ENCODE measurements at regions not wholly inside any gene's neighbourhood (a gene's known extent, or its start where the extent isn't known, plus 50 kb on each side); places are given as distances from the start of the nearest gene placed in this dataset.

- no peak for DNase-seq (ENCODE audit: low spot score)
- TF ChIP-seq, protein P1, sequence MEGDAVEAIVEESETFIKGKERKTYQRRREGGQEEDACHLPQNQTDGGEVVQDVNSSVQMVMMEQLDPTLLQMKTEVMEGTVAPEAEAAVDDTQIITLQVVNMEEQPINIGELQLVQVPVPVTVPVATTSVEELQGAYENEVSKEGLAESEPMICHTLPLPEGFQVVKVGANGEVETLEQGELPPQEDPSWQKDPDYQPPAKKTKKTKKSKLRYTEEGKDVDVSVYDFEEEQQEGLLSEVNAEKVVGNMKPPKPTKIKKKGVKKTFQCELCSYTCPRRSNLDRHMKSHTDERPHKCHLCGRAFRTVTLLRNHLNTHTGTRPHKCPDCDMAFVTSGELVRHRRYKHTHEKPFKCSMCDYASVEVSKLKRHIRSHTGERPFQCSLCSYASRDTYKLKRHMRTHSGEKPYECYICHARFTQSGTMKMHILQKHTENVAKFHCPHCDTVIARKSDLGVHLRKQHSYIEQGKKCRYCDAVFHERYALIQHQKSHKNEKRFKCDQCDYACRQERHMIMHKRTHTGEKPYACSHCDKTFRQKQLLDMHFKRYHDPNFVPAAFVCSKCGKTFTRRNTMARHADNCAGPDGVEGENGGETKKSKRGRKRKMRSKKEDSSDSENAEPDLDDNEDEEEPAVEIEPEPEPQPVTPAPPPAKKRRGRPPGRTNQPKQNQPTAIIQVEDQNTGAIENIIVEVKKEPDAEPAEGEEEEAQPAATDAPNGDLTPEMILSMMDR (IDR thresholded peaks at IDR 0.05): no peak
- H3K27me3 ChIP-seq (replicated peaks; ENCODE audit: insufficient read depth): no peaks in the 10 kb centered on the region
- no peaks in the 10 kb centered on the region for H3K36me3 ChIP-seq
- H3K27ac ChIP-seq: no peak overlapping the region
- peaks cover 0 to 5% of the 10 kb centered on the region in 2 donors for H3K4me1 ChIP-seq (ENCODE audit: control insufficient read depth in 1 of 2, low read depth in 2 of 2)
- no peaks in the 10 kb centered on the region for H3K9me3 ChIP-seq
- no peak overlapping the region for H3K4me3 ChIP-seq
- ATAC-seq (ENCODE audit: insufficient number of reproducible peaks, low FRiP score, low read depth): no peak
These were observed 735.0 kb upstream of the PHF14 start for GRCh38 chr7:10238641-10239040.

GRCh38 chr7:10239695-10240345, 733.9 kb upstream of the PHF14 start:
- DNase-seq (ENCODE audit: low spot score) (no peak), ATAC-seq (ENCODE audit: insufficient number of reproducible peaks, low FRiP score, low read depth) (no peak)
- Histone ChIP-seq H3K4me3 (no peak overlapping the region), H3K27me3 (replicated peaks; ENCODE audit: insufficient read depth) (no peaks in the 10 kb centered on the region), H3K36me3 (no peaks in the 10 kb centered on the region), H3K9me3 (no peaks in the 10 kb centered on the region), H3K27ac (no peak overlapping the region), H3K4me1 (ENCODE audit: control insufficient read depth in 1 of 2, low read depth in 2 of 2) (peaks cover 0 to 5% of the 10 kb centered on the region in 2 donors)
- TF ChIP-seq, protein P1 (IDR thresholded peaks at IDR 0.05): no peak

- Histone ChIP-seq H3K27ac (no peak overlapping the region), H3K9me3 (peaks cover 3% of the 10 kb centered on the region), H3K27me3 (replicated peaks; ENCODE audit: insufficient read depth) (no peaks in the 10 kb centered on the region), H3K4me1 (ENCODE audit: control insufficient read depth in 1 of 2, low read depth in 2 of 2) (no peaks in the 10 kb centered on the region), H3K36me3 (no peaks in the 10 kb centered on the region), H3K4me3 (no peak overlapping the region)
- TF ChIP-seq, protein P1 (IDR thresholded peaks at IDR 0.05): no peak
- ATAC-seq (ENCODE audit: insufficient number of reproducible peaks, low FRiP score, low read depth) (no peak), DNase-seq (ENCODE audit: low spot score) (no peak)
These were observed 728.3 kb upstream of the PHF14 start for GRCh38 chr7:10245406-10245805.

GRCh38 chr7:10257438-10257837, 716.2 kb upstream of the PHF14 start:
- no peak overlapping the region for H3K27ac ChIP-seq
- H3K4me3 ChIP-seq: no peak overlapping the region
- no peak for DNase-seq (ENCODE audit: low spot score)
- ATAC-seq (ENCODE audit: insufficient number of reproducible peaks, low FRiP score, low read depth): no peak
- no peaks in the 10 kb centered on the region for H3K27me3 ChIP-seq (replicated peaks; ENCODE audit: insufficient read depth)
- H3K4me1 ChIP-seq (ENCODE audit: control insufficient read depth in 1 of 2, low read depth in 2 of 2): no peaks in the 10 kb centered on the region
- no peaks in the 10 kb centered on the region for H3K9me3 ChIP-seq
- TF ChIP-seq, protein P1 (IDR thresholded peaks at IDR 0.05): no peak
- no peaks in the 10 kb centered on the region for H3K36me3 ChIP-seq

DNA sequence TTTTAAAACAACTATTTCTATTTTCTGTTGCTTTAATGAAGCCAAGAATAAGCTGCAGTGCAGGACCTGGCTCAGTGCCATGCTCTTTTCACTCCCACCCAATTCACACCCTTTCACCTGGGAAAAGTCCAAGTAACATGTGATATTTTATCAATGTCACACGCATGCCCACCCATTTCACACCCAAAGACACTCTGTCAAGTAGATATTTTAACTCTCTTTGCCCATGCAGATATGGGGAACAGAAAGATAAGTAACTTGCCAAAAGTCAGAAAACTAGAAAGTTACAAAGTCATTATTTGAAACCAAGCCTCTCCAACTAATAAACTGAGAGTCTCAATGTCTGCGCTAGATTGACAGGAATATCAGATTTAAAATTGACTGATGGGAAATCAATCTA, 706.7 kb upstream of the PHF14 start:
- Histone ChIP-seq H3K27ac (no peak overlapping the region), H3K4me3 (no peak overlapping the region), H3K36me3 (no peaks in the 10 kb centered on the region), H3K4me1 (ENCODE audit: control insufficient read depth in 1 of 2, low read depth in 2 of 2) (no peaks in the 10 kb centered on the region), H3K27me3 (replicated peaks; ENCODE audit: insufficient read depth) (no peaks in the 10 kb centered on the region), H3K9me3 (no peaks in the 10 kb centered on the region)
- ATAC-seq (ENCODE audit: insufficient number of reproducible peaks, low FRiP score, low read depth): no peak
- DNase-seq (ENCODE audit: low spot score): no peak
- TF ChIP-seq, protein P1 (IDR thresholded peaks at IDR 0.05): no peak

Data from thoracic aorta (tissue), 2 donors.